SK-N-SH treated with all-trans-retinoic acid at 6 μM for 48 hours (cell line): ENCODE measurements at regions not wholly inside any gene's neighbourhood (a gene's known extent, or its start where the extent isn't known, plus 50 kb on each side); places are given as distances from the start of the nearest gene placed in this dataset.

Experiments
- ATAC-seq: fragments of 200-7000 bp; cut with Tn5 transposase; 3 replicates; pipeline ENCODE4 v1.9.1; 2020; ENCODE audit warnings: mild to moderate bottlenecking, moderate library complexity
- ARNTL ChIP-seq: fragments of 450-650 bp; formaldehyde crosslinking; IDR thresholded peaks from 2 replicates; pipeline ENCODE4 v1.5.0; 2020; ENCODE audit warnings: low read depth, mild to moderate bottlenecking, moderate library complexity, borderline replicate concordance
- BACH2 ChIP-seq: fragments of 250-450 bp; sonication (Bioruptor Pico); IDR thresholded peaks from 2 replicates; pipeline ENCODE4 v1.9.0; 2021; ENCODE audit warnings: mild to moderate bottlenecking, borderline replicate concordance
- CSDC2 ChIP-seq: fragments of 250-450 bp; sonication (Bioruptor Pico); IDR thresholded peaks from 2 replicates; pipeline ENCODE4 v1.5.0; 2020; ENCODE audit warnings: mild to moderate bottlenecking, moderate library complexity
- ESRRG ChIP-seq: fragments of 250-450 bp; sonication (Bioruptor Pico); IDR thresholded peaks from 2 replicates; pipeline ENCODE4 v1.6.1; 2021; ENCODE audit warnings: mild to moderate bottlenecking
- GLIS3 ChIP-seq: fragments of 250-450 bp; sonication (Bioruptor Pico); IDR thresholded peaks from 2 replicates; pipeline ENCODE4 v1.5.0; 2020; ENCODE audit warnings: mild to moderate bottlenecking, moderate library complexity
- ISL1 ChIP-seq: fragments of 250-450 bp; sonication (Bioruptor Pico); IDR thresholded peaks from 2 replicates; pipeline ENCODE4 v2.1.2; 2022; ENCODE audit warnings: mild to moderate bottlenecking, moderate library complexity
- OSR1 ChIP-seq: fragments of 250-450 bp; sonication (Bioruptor Pico); IDR thresholded peaks from 2 replicates; pipeline ENCODE4 v1.8.0; 2022; ENCODE audit warnings: moderate library complexity, mild to moderate bottlenecking, inconsistent platforms
- PPARA ChIP-seq: fragments of 250-450 bp; sonication (Bioruptor Pico); IDR thresholded peaks from 2 replicates; pipeline ENCODE4 v1.5.0; 2020; ENCODE audit warnings: mild to moderate bottlenecking, borderline replicate concordance
- RARB ChIP-seq: fragments of 250-450 bp; sonication (Bioruptor Pico); IDR thresholded peaks from 2 replicates; pipeline ENCODE4 v1.8.0; 2021; ENCODE audit warnings: mild to moderate bottlenecking, moderate library complexity
- SNAI2 ChIP-seq: fragments of 250-450 bp; sonication (Bioruptor Pico); IDR thresholded peaks from 2 replicates; pipeline ENCODE4 v1.5.0; 2020; ENCODE audit warnings: mild to moderate bottlenecking, moderate library complexity
- ZFP3 ChIP-seq: fragments of 250-450 bp; sonication (Bioruptor Pico); IDR thresholded peaks from 2 replicates; pipeline ENCODE4 v1.5.0; 2020; ENCODE audit warnings: mild to moderate bottlenecking, moderate library complexity
- ZFP30 ChIP-seq: fragments of 450-650 bp; formaldehyde crosslinking; IDR thresholded peaks from 2 replicates; pipeline ENCODE4 v1.5.0; 2022; ENCODE audit warnings: mild to moderate bottlenecking, moderate library complexity
- ZNF565 ChIP-seq: fragments of 450-650 bp; formaldehyde crosslinking; conservative IDR thresholded peaks from 2 replicates; pipeline ENCODE4 v1.5.0; 2020; ENCODE audit warnings: low read depth, mild to moderate bottlenecking, moderate library complexity
- ZNF70 ChIP-seq: fragments of 450-650 bp; formaldehyde crosslinking; IDR thresholded peaks from 2 replicates; pipeline ENCODE4 v1.5.0; 2020; ENCODE audit warnings: mild to moderate bottlenecking, moderate library complexity
- ZNF8 ChIP-seq: fragments of 450-650 bp; formaldehyde crosslinking; IDR thresholded peaks from 2 replicates; pipeline ENCODE4 v1.5.0; 2020; ENCODE audit warnings: mild to moderate bottlenecking, moderate library complexity
- TF ChIP-seq, protein P1 (sequence below): fragments of 250-450 bp; sonication (Bioruptor Pico); IDR thresholded peaks from 2 replicates; pipeline ENCODE4 v1.8.0; 2020; ENCODE audit warnings: mild to moderate bottlenecking, moderate library complexity, borderline replicate concordance
- TF ChIP-seq, protein P2 (sequence below): fragments of 250-450 bp; sonication (Bioruptor Pico); IDR thresholded peaks from 2 replicates; pipeline ENCODE4 v1.5.1; 2021; ENCODE audit warnings: mild to moderate bottlenecking, moderate library complexity
- TF ChIP-seq, protein P3 (sequence below): fragments of 250-450 bp; sonication (Bioruptor Pico); IDR thresholded peaks from 2 replicates; pipeline ENCODE4 v1.5.1; 2020; ENCODE audit warnings: low read depth, mild to moderate bottlenecking, moderate library complexity
- TF ChIP-seq, protein P4 (sequence below): fragments of 250-450 bp; sonication (Bioruptor Pico); IDR thresholded peaks from 2 replicates; pipeline ENCODE4 v1.8.0; 2021; ENCODE audit warnings: low read depth, mild to moderate bottlenecking, moderate library complexity, borderline replicate concordance
- TF ChIP-seq, protein P5 (sequence below): fragments of 250-450 bp; sonication (Bioruptor Pico); IDR thresholded peaks from 2 replicates; pipeline ENCODE4 v1.5.0; 2020; ENCODE audit warnings: mild to moderate bottlenecking, moderate library complexity

DNA sequence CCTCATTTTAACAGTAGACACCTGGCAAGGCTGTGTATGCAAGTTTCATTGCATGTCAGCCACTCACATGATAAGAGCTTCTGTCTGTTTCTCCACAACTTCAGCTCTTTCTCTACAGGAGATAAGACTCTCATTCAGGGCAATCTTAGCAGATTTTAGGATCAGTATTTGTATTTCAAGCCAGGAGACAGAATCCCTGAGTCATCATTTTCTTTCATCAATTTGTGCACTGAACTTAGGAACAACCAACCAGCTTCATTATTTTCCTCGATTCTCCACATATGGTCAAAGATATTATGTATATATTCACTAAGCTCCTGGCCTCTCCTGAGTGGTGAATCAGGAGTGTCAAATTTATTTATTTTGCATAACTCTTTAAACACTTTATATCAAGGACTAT lies 181.8 kb upstream of the CCNH start (continued):
- TF ChIP-seq GLIS3 (CRISPR knock-in tag): no peak

DNA sequence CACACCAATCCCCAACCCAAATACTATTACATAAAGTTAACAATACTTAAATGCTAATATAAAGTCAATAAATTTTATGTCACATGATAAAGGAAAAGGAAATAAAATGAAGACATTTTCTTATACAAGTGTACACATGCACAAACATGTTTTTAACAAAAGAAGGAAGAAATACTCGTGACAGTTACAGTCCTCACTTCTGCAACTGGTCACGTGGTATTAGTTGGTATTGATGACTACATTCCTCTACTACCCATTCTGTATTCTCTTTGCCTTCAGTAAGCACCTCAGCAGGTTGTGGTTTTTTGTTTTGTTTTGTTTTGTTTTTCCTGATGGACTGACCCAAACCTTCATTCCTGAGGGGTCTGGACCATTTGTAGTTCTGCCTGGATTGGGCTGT lies 176.9 kb upstream of the CCNH start:
- ATAC-seq: no peak
- TF ChIP-seq SNAI2 (CRISPR knock-in tag) (no peak), ARNTL (CRISPR knock-in tag) (no peak), ZFP3 (no peak), ZFP30 (CRISPR knock-in tag) (no peak), PPARA (CRISPR knock-in tag) (no peak), RARB (no peak), OSR1 (CRISPR knock-in tag) (no peak), ZNF565 (CRISPR knock-in tag) (no peak), CSDC2 (CRISPR knock-in tag) (no peak), ZNF70 (CRISPR knock-in tag) (no peak), BACH2 (CRISPR knock-in tag) (no peak), ISL1 (CRISPR knock-in tag) (no peak), ZNF8 (CRISPR knock-in tag) (no peak), GLIS3 (CRISPR knock-in tag) (no peak), ESRRG (CRISPR knock-in tag) (no peak)
- TF ChIP-seq, protein P1, sequence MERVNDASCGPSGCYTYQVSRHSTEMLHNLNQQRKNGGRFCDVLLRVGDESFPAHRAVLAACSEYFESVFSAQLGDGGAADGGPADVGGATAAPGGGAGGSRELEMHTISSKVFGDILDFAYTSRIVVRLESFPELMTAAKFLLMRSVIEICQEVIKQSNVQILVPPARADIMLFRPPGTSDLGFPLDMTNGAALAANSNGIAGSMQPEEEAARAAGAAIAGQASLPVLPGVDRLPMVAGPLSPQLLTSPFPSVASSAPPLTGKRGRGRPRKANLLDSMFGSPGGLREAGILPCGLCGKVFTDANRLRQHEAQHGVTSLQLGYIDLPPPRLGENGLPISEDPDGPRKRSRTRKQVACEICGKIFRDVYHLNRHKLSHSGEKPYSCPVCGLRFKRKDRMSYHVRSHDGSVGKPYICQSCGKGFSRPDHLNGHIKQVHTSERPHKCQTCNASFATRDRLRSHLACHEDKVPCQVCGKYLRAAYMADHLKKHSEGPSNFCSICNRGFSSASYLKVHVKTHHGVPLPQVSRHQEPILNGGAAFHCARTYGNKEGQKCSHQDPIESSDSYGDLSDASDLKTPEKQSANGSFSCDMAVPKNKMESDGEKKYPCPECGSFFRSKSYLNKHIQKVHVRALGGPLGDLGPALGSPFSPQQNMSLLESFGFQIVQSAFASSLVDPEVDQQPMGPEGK: no peak
- TF ChIP-seq, protein P2, sequence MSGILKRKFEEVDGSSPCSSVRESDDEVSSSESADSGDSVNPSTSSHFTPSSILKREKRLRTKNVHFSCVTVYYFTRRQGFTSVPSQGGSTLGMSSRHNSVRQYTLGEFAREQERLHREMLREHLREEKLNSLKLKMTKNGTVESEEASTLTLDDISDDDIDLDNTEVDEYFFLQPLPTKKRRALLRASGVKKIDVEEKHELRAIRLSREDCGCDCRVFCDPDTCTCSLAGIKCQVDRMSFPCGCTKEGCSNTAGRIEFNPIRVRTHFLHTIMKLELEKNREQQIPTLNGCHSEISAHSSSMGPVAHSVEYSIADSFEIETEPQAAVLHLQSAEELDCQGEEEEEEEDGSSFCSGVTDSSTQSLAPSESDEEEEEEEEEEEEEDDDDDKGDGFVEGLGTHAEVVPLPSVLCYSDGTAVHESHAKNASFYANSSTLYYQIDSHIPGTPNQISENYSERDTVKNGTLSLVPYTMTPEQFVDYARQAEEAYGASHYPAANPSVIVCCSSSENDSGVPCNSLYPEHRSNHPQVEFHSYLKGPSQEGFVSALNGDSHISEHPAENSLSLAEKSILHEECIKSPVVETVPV (CRISPR knock-in tag): no peak
- TF ChIP-seq, protein P3, sequence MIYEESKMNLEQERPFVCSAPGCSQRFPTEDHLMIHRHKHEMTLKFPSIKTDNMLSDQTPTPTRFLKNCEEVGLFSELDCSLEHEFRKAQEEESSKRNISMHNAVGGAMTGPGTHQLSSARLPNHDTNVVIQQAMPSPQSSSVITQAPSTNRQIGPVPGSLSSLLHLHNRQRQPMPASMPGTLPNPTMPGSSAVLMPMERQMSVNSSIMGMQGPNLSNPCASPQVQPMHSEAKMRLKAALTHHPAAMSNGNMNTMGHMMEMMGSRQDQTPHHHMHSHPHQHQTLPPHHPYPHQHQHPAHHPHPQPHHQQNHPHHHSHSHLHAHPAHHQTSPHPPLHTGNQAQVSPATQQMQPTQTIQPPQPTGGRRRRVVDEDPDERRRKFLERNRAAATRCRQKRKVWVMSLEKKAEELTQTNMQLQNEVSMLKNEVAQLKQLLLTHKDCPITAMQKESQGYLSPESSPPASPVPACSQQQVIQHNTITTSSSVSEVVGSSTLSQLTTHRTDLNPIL (CRISPR knock-in tag): no peak
- TF ChIP-seq, protein P4, sequence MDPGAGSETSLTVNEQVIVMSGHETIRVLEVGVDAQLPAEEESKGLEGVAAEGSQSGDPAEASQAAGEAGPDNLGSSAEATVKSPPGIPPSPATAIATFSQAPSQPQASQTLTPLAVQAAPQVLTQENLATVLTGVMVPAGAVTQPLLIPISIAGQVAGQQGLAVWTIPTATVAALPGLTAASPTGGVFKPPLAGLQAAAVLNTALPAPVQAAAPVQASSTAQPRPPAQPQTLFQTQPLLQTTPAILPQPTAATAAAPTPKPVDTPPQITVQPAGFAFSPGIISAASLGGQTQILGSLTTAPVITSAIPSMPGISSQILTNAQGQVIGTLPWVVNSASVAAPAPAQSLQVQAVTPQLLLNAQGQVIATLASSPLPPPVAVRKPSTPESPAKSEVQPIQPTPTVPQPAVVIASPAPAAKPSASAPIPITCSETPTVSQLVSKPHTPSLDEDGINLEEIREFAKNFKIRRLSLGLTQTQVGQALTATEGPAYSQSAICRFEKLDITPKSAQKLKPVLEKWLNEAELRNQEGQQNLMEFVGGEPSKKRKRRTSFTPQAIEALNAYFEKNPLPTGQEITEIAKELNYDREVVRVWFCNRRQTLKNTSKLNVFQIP (CRISPR knock-in tag): no peak
- TF ChIP-seq, protein P5, sequence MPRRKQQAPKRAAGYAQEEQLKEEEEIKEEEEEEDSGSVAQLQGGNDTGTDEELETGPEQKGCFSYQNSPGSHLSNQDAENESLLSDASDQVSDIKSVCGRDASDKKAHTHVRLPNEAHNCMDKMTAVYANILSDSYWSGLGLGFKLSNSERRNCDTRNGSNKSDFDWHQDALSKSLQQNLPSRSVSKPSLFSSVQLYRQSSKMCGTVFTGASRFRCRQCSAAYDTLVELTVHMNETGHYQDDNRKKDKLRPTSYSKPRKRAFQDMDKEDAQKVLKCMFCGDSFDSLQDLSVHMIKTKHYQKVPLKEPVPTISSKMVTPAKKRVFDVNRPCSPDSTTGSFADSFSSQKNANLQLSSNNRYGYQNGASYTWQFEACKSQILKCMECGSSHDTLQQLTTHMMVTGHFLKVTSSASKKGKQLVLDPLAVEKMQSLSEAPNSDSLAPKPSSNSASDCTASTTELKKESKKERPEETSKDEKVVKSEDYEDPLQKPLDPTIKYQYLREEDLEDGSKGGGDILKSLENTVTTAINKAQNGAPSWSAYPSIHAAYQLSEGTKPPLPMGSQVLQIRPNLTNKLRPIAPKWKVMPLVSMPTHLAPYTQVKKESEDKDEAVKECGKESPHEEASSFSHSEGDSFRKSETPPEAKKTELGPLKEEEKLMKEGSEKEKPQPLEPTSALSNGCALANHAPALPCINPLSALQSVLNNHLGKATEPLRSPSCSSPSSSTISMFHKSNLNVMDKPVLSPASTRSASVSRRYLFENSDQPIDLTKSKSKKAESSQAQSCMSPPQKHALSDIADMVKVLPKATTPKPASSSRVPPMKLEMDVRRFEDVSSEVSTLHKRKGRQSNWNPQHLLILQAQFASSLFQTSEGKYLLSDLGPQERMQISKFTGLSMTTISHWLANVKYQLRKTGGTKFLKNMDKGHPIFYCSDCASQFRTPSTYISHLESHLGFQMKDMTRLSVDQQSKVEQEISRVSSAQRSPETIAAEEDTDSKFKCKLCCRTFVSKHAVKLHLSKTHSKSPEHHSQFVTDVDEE (CRISPR knock-in tag): no peak

DNA sequence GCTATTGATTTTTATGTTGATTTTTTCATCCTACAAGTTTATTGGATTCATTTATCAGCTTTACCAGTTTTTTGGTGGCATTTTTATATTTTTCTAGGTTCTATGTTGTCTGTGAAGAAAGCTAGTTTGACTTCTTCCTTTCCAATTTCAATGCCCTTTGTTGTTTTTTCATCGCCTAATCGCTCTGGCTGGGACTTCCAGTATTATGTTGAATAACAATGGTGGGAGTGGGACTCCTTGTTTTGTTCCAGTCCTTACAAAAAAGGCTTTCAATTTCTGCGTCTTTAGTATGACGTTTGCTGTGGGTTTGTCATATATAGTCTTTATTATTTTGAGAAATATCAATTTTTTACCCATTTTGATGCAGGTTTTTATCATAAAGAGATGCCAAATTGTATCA lies 175.6 kb upstream of the CCNH start:
- TF ChIP-seq, protein P3 (CRISPR knock-in tag): no peak
- TF ChIP-seq, all 23 proteins: peak for 0
- ATAC-seq: no peak
